Lower lobe of right lung (tissue), 2 donors: ENCODE measurements at regions not wholly inside any gene's neighbourhood (a gene's known extent, or its start where the extent isn't known, plus 50 kb on each side); places are given as distances from the start of the nearest gene placed in this dataset.

Experiments used
- ATAC-seq, 2 donors: fragments of 200-7000 bp; cut with Tn5 transposase; one replicate each; pipeline ENCODE4 v1.9.1; 2020 to 2022; ENCODE audit warnings: mild to moderate bottlenecking in 2 of 2, moderate library complexity in 2 of 2
- DNase-seq: peaks from one replicate; pipeline ENCODE4 v3.0.0-alpha.2; 2020
- H3K27ac ChIP-seq: fragments of 200-600 bp; one replicate; pipeline ENCODE4 v1.8.0; 2022
- H3K27me3 ChIP-seq: fragments of 200-600 bp; one replicate; pipeline ENCODE4 v1.8.0; 2022; ENCODE audit warnings: low read depth
- H3K36me3 ChIP-seq: fragments of 200-600 bp; one replicate; pipeline ENCODE4 v1.8.0; 2022; ENCODE audit warnings: mild to moderate bottlenecking
- H3K4me1 ChIP-seq: fragments of 200-600 bp; one replicate; pipeline ENCODE4 v1.8.0; 2022
- H3K4me3 ChIP-seq: fragments of 200-600 bp; one replicate; pipeline ENCODE4 v1.8.0; 2022; ENCODE audit warnings: mild to moderate bottlenecking
- H3K9me3 ChIP-seq: fragments of 200-600 bp; one replicate; pipeline ENCODE4 v1.8.0; 2022
- intact Hi-C: fragments of 100-400 bp; cut with DNase I; formaldehyde crosslinking; loops from one replicate; pipeline ENCODE4 v1.11.0; 2022
- TF ChIP-seq, protein P1 (sequence below): fragments of 200-600 bp; IDR thresholded peaks from one replicate; pipeline ENCODE4 v1.8.0; 2022; ENCODE audit warnings: antibody characterized with exemption, mild to moderate bottlenecking
- donor health status: DM: no; HTN: yes; CAD: no; lungs with severe emphysema.

GRCh38 chr18:23077493-23078256, 57.6 kb upstream of the CABLES1 start:
- no peak overlapping the region for H3K4me3 ChIP-seq
- no peaks in the 10 kb centered on the region for H3K9me3 ChIP-seq
- intact Hi-C loops = no loop called here
- peaks cover 24% of the 10 kb centered on the region for H3K4me1 ChIP-seq
- no peaks in the 10 kb centered on the region for H3K36me3 ChIP-seq
- H3K27ac ChIP-seq = no peak overlapping the region
- ATAC-seq = peak; percentile 67 to 93
- no peaks in the 10 kb centered on the region for H3K27me3 ChIP-seq
- TF ChIP-seq, protein P1, sequence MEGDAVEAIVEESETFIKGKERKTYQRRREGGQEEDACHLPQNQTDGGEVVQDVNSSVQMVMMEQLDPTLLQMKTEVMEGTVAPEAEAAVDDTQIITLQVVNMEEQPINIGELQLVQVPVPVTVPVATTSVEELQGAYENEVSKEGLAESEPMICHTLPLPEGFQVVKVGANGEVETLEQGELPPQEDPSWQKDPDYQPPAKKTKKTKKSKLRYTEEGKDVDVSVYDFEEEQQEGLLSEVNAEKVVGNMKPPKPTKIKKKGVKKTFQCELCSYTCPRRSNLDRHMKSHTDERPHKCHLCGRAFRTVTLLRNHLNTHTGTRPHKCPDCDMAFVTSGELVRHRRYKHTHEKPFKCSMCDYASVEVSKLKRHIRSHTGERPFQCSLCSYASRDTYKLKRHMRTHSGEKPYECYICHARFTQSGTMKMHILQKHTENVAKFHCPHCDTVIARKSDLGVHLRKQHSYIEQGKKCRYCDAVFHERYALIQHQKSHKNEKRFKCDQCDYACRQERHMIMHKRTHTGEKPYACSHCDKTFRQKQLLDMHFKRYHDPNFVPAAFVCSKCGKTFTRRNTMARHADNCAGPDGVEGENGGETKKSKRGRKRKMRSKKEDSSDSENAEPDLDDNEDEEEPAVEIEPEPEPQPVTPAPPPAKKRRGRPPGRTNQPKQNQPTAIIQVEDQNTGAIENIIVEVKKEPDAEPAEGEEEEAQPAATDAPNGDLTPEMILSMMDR = peak; percentile 43
- DNase-seq = no peak

DNA sequence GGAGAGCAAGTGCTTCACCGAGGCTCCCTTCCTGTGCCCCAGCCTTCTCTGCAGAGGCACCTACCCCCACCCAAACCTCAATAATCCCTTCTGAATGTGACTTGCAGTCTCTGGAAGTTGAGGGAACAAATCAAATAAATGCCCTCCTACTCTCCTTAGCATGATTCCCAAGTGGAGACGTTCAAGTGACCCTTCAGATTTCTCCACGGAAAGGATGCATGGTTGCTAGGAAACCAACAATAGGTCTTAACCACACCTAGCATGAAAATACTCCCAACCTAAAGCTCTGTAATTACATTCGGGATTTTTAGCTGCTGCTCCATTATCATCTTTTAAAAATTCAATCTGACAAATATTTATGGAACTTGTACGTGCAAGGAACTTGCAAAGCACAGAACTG, 50.2 kb upstream of the CABLES1 start:
- no peaks in the 10 kb centered on the region for H3K9me3 ChIP-seq
- H3K36me3 ChIP-seq = no peaks in the 10 kb centered on the region
- no peak overlapping the region for H3K27ac ChIP-seq
- intact Hi-C loops = no loop called here
- no peak overlapping the region for H3K4me3 ChIP-seq
- H3K4me1 ChIP-seq = no peaks in the 10 kb centered on the region
- ATAC-seq (no peak), DNase-seq (no peak)
- no peaks in the 10 kb centered on the region for H3K27me3 ChIP-seq
- TF ChIP-seq, protein P1 = no peak
